H1 (cell line): ENCODE measurements at regions not wholly inside any gene's neighbourhood (a gene's known extent, or its start where the extent isn't known, plus 50 kb on each side); places are given as distances from the start of the nearest gene placed in this dataset.

Experiments used
- CTCF ChIA-PET: fragments of 300-600 bp; sonication (Branson Sonifier 250); formaldehyde crosslinking; loops from one replicate; lab custom pipeline; 2021; ENCODE audit not compliant: partially characterized antibody; lab: Charles Lee
- POLR2A ChIA-PET: fragments of 300-600 bp; sonication (Branson Sonifier 250); formaldehyde crosslinking; loops from one replicate; lab custom pipeline; 2021; ENCODE audit warnings: inconsistent platforms; ENCODE audit not compliant: partially characterized antibody; lab: Charles Lee
- DNase-seq, 2 experiments: peaks; one replicate each; pipeline versions ENCODE4 v3.0.0 to v3.0.0-alpha.2; 2010 to 2022; ENCODE audit warnings: low spot score in 2 of 2, low read depth in 1 of 2, mixed read lengths in 1 of 2
- FAIRE-seq: peaks from 2 replicates; lab custom pipeline; 2011; peaks lifted over from hg19 to GRCh38; lab: Jason Lieb, UNC
- H2AFZ ChIP-seq: 2 replicates; pipeline ENCODE4 v1.8.1; 2012; ENCODE audit warnings: low read length, inconsistent platforms
- H2AK5ac ChIP-seq: 2 replicates; pipeline ENCODE4 v1.6.1; 2013; ENCODE audit warnings: low read depth, low read length
- H2BK120ac ChIP-seq: replicated peaks from 2 replicates; pipeline ENCODE3; 2013; ENCODE audit warnings: low read depth, low read length, inconsistent platforms
- H2BK12ac ChIP-seq: 2 replicates; pipeline ENCODE4 v1.6.1; 2013; ENCODE audit warnings: low read depth, low read length
- H2BK15ac ChIP-seq: 2 replicates; pipeline ENCODE4 v1.6.1; 2013; ENCODE audit warnings: low read length
- H2BK20ac ChIP-seq: 2 replicates; pipeline ENCODE4 v1.6.1; 2013; ENCODE audit warnings: low read length
- H2BK5ac ChIP-seq: 2 replicates; pipeline ENCODE4 v1.6.1; 2013; ENCODE audit warnings: low read depth, low read length
- H3K14ac ChIP-seq: 2 replicates; pipeline ENCODE4 v1.6.1; 2013; ENCODE audit warnings: inconsistent platforms; ENCODE audit not compliant: insufficient read length
- H3K18ac ChIP-seq: 2 replicates; pipeline ENCODE4 v1.6.1; 2013; ENCODE audit warnings: low read length; ENCODE audit errors: extremely low read depth
- H3K23ac ChIP-seq: 2 replicates; pipeline ENCODE4 v1.6.1; 2013; ENCODE audit warnings: inconsistent platforms; ENCODE audit not compliant: insufficient read length
- H3K23me2 ChIP-seq: 2 replicates; pipeline ENCODE4 v1.6.1; 2013; ENCODE audit warnings: low read depth, low read length
- H3K27ac ChIP-seq: 2 replicates; pipeline ENCODE4 v1.6.1; 2011; ENCODE audit warnings: low read depth, low read length, inconsistent platforms
- H3K27me3 ChIP-seq, 4 experiments: replicated peaks in 1 of 4; 1 replicate in 1 of 4; 2 replicates in 3 of 4; pipeline versions ENCODE4 v1.6.1 to v1.8.1; 2011 to 2013; ENCODE audit warnings: low read length in 3 of 4, mild to moderate bottlenecking in 3 of 4, inconsistent platforms in 2 of 4, mixed read lengths in 2 of 4, moderate library complexity in 1 of 4; ENCODE audit not compliant: control insufficient read depth in 3 of 4, insufficient read depth in 3 of 4; ENCODE audit errors: extremely low read depth in 1 of 4
- H3K36me3 ChIP-seq, 4 experiments: 2 replicates each; pipeline versions ENCODE4 v1.6.1 to v1.8.1; 2011 to 2013; ENCODE audit warnings: mild to moderate bottlenecking in 4 of 4, low read length in 3 of 4, moderate library complexity in 2 of 4, control low read depth in 1 of 4, inconsistent platforms in 1 of 4; ENCODE audit not compliant: insufficient read depth in 4 of 4, control insufficient read depth in 2 of 4
- H3K4ac ChIP-seq: replicated peaks from 2 replicates; pipeline ENCODE3; 2013; ENCODE audit warnings: low read length, low read depth, mixed read lengths, inconsistent platforms; ENCODE audit not compliant: insufficient read length
- H3K4me1 ChIP-seq, 4 experiments: replicated peaks in 1 of 4; 1 replicate in 1 of 4; 2 replicates in 3 of 4; pipeline versions ENCODE4 v1.6.1 to v1.8.1; 2011 to 2013; ENCODE audit warnings: low read length in 3 of 4, inconsistent platforms in 2 of 4, mixed read lengths in 1 of 4; ENCODE audit not compliant: insufficient read depth in 4 of 4, control insufficient read depth in 3 of 4
- H3K4me2 ChIP-seq, 2 experiments: 2 replicates each; pipeline versions ENCODE4 v1.6.1 to v1.8.1; 2011 to 2013; ENCODE audit warnings: low read depth in 2 of 2, low read length in 2 of 2, control low read depth in 1 of 2, inconsistent platforms in 1 of 2, mild to moderate bottlenecking in 1 of 2; ENCODE audit not compliant: insufficient read depth in 1 of 2
- H3K4me3 ChIP-seq, 4 experiments: fragments of 200-600, 300-600 bp in 1 of 4; sonication (generic), shearing (Covaris generic), sonication (Bioruptor Twin) in 1 of 4; 2 replicates each; pipeline versions ENCODE4 v1.5.1 to v1.8.1; 2011 to 2016; ENCODE audit warnings: low read length in 4 of 4, low read depth in 3 of 4, control low read depth in 2 of 4, inconsistent platforms in 2 of 4, mild to moderate bottlenecking in 2 of 4, mixed read lengths in 1 of 4, moderate library complexity in 1 of 4; ENCODE audit not compliant: insufficient read depth in 2 of 4; ENCODE audit errors: extremely low read depth in 1 of 4
- H3K56ac ChIP-seq: replicated peaks from 2 replicates; pipeline ENCODE3; 2013; ENCODE audit warnings: low read depth, mild to moderate bottlenecking, mixed read lengths, low read length, inconsistent platforms; ENCODE audit not compliant: insufficient read length
- H3K79me1 ChIP-seq: 2 replicates; pipeline ENCODE4 v1.6.1; 2013; ENCODE audit warnings: low read depth, low read length, control low read depth
- H3K79me2 ChIP-seq, 2 experiments: 2 replicates each; pipeline versions ENCODE4 v1.6.1 to v1.8.1; 2012 to 2013; ENCODE audit warnings: low read length in 2 of 2, mild to moderate bottlenecking in 2 of 2, inconsistent platforms in 1 of 2; ENCODE audit not compliant: insufficient read depth in 2 of 2, control insufficient read depth in 1 of 2
- H3K9ac ChIP-seq, 4 experiments: replicated peaks in 1 of 4; 1 replicate in 1 of 4; 2 replicates in 3 of 4; pipeline versions ENCODE4 v1.6.1 to v1.8.1; 2011 to 2013; ENCODE audit warnings: low read depth in 3 of 4, low read length in 3 of 4, control low read depth in 2 of 4, mild to moderate bottlenecking in 2 of 4, moderate library complexity in 2 of 4, inconsistent platforms in 1 of 4; ENCODE audit errors: extremely low read depth in 1 of 4
- H3K9me3 ChIP-seq, 2 experiments: 2 replicates each; pipeline versions ENCODE4 v1.6.1 to v1.8.1; 2012 to 2013; ENCODE audit warnings: mild to moderate bottlenecking in 2 of 2, moderate library complexity in 2 of 2, control low read depth in 1 of 2, inconsistent platforms in 1 of 2, low read depth in 1 of 2, low read length in 1 of 2, mixed read lengths in 1 of 2; ENCODE audit not compliant: insufficient read depth in 2 of 2
- H4K20me1 ChIP-seq, 2 experiments: replicated peaks in 1 of 2; 2 replicates each; pipeline versions ENCODE3 to v1.8.1; 2011 to 2013; ENCODE audit warnings: inconsistent platforms in 2 of 2, low read length in 2 of 2, mild to moderate bottlenecking in 1 of 2; ENCODE audit not compliant: insufficient read depth in 2 of 2, control insufficient read depth in 1 of 2
- H4K5ac ChIP-seq: 2 replicates; pipeline ENCODE4 v1.6.1; 2013; ENCODE audit warnings: low read length, low read depth, mixed read lengths, inconsistent platforms; ENCODE audit not compliant: insufficient read length
- H4K8ac ChIP-seq: 2 replicates; pipeline ENCODE4 v1.8.0; 2013; ENCODE audit warnings: mild to moderate bottlenecking, moderate library complexity, low read length, inconsistent platforms; ENCODE audit not compliant: insufficient read depth; ENCODE audit errors: extremely low read depth
- H4K91ac ChIP-seq: replicated peaks from 2 replicates; pipeline ENCODE3; 2013; ENCODE audit warnings: low read length, mixed read lengths, inconsistent platforms; ENCODE audit not compliant: insufficient read length
- ATF3 ChIP-seq: IDR thresholded peaks from 2 replicates; pipeline ENCODE4 v1.6.1; 2011; ENCODE audit warnings: low read depth, mild to moderate bottlenecking, low read length; ENCODE audit not compliant: insufficient read depth
- BRCA1 ChIP-seq: IDR thresholded peaks from 2 replicates; pipeline ENCODE4 v1.6.1; 2012; ENCODE audit warnings: low read depth, low read length, improper control_type of control experiment
- CHD1 ChIP-seq: IDR thresholded peaks from 2 replicates; pipeline ENCODE4 v1.6.1; 2012; ENCODE audit warnings: low read depth, low read length, improper control_type of control experiment
- CREB1 ChIP-seq: IDR thresholded peaks from 2 replicates; pipeline ENCODE4 v1.6.1; 2012; ENCODE audit warnings: inconsistent platforms
- CTCF ChIP-seq, 3 experiments: IDR thresholded peaks; 1 replicate in 2 of 3; 2 replicates in 1 of 3; pipeline versions ENCODE4 v1.5.1 to v1.6.1; 2011; ENCODE audit warnings: low read length in 3 of 3, mild to moderate bottlenecking in 3 of 3, inconsistent platforms in 2 of 3, low read depth in 1 of 3, moderate library complexity in 1 of 3; ENCODE audit not compliant: insufficient read depth in 1 of 3; ENCODE audit errors: control extremely low read depth in 1 of 3
- HDAC6 ChIP-seq: IDR thresholded peaks from one replicate; pipeline ENCODE4 v1.7.1; 2012; ENCODE audit warnings: low read depth, mild to moderate bottlenecking, inconsistent platforms, low read length, moderate library complexity
- JUN ChIP-seq: IDR thresholded peaks from 2 replicates; pipeline ENCODE4 v1.6.1; 2011; ENCODE audit warnings: low read depth, mild to moderate bottlenecking, improper control_type of control experiment, low read length
- JUND ChIP-seq: IDR thresholded peaks from 2 replicates; pipeline ENCODE4 v1.6.1; 2011; ENCODE audit warnings: mild to moderate bottlenecking, improper control_type of control experiment, low read length
- POU5F1 ChIP-seq: IDR thresholded peaks from 2 replicates; pipeline ENCODE4 v1.6.1; 2011; ENCODE audit warnings: low read depth, mild to moderate bottlenecking, low read length, moderate library complexity
- RXRA ChIP-seq: IDR thresholded peaks from 2 replicates; pipeline ENCODE4 v1.6.1; 2011; ENCODE audit warnings: low read depth, mild to moderate bottlenecking, low read length, moderate library complexity; ENCODE audit not compliant: insufficient read depth
- TAF1 ChIP-seq: IDR thresholded peaks from 2 replicates; pipeline ENCODE4 v1.6.1; 2011; ENCODE audit warnings: mild to moderate bottlenecking, low read depth, low read length
- TBP ChIP-seq: IDR thresholded peaks from 2 replicates; pipeline ENCODE4 v1.6.1; 2011; ENCODE audit warnings: low read depth, low read length, improper control_type of control experiment
- ZNF274 ChIP-seq: IDR thresholded peaks from 2 replicates; pipeline ENCODE4 v1.7.0; 2012; ENCODE audit warnings: low read length, borderline replicate concordance; ENCODE audit errors: extremely low read depth
- WGBS, 2 experiments: shearing (Covaris generic) in 1 of 2; methylation state at CpG; one replicate each; pipeline versions ENCODE4 v1.1.6 to v1.1.7; 2013 to 2015; ENCODE audit warnings: low lambda C conversion rate in 2 of 2, mixed read lengths in 2 of 2, inconsistent platforms in 1 of 2, low coverage in 1 of 2, missing lambda C conversion rate in 1 of 2; ENCODE audit not compliant: insufficient replicate concordance in 2 of 2, insufficient coverage in 1 of 2, insufficient read length in 1 of 2; ENCODE audit errors: extremely low coverage in 1 of 2, missing lambda C conversion rate in 1 of 2; 5-methylcytosine and 5-hydroxymethylcytosine counted together

- H2BK15ac ChIP-seq, result no peak overlapping the region
- no peak overlapping the region for H4K8ac ChIP-seq
- H3K79me1 ChIP-seq, result no peaks in the 10 kb centered on the region
- H3K79me2 ChIP-seq, result no peaks in the 10 kb centered on the region
- no peak overlapping the region for H3K9ac ChIP-seq
- no peak overlapping the region for H3K4me3 ChIP-seq
- H3K18ac ChIP-seq, result no peak overlapping the region
- H2BK12ac ChIP-seq, result no peak overlapping the region
- no peak overlapping the region for H3K14ac ChIP-seq
- H3K27me3 ChIP-seq, result no peaks in the 10 kb centered on the region
- H3K36me3 ChIP-seq, result no peaks in the 10 kb centered on the region
- no peaks in the 10 kb centered on the region for H3K4me1 ChIP-seq
- H2BK120ac ChIP-seq, result no peak overlapping the region
- WGBS, 2 experiments, result 92% methylated on average over 1 of the region's 1 CpG; no CpG with 5 or more reads in 1 of the 2 experiments
- no peaks in the 10 kb centered on the region for H4K20me1 ChIP-seq
- POLR2A ChIA-PET, result no interaction called here
- no peak for FAIRE-seq
- no peak overlapping the region for H2BK20ac ChIP-seq
- no peak overlapping the region for H3K27ac ChIP-seq
- H3K56ac ChIP-seq, result no peak overlapping the region
- no peak overlapping the region for H2AK5ac ChIP-seq
- H3K9me3 ChIP-seq, result no peaks in the 10 kb centered on the region
- no peak overlapping the region for H4K5ac ChIP-seq
- no peak for DNase-seq
- no peak overlapping the region for H3K4me2 ChIP-seq
- no peak overlapping the region for H2BK5ac ChIP-seq
- no peak overlapping the region for H3K4ac ChIP-seq
- H3K23ac ChIP-seq, result no peak overlapping the region
- H2AFZ ChIP-seq, result 0 out of 2 replicates have a peak overlapping the region, but pooled peaks have one; percentile 25
- no peak overlapping the region for H4K91ac ChIP-seq
- no peaks in the 10 kb centered on the region for H3K23me2 ChIP-seq
- CTCF ChIA-PET, result interaction anchor here (1.9 kb wide), 1 partner anchor 34 kb away, joined by 5 read pairs; no protein-coding TSS in a partner anchor
- no peak for TF ChIP-seq JUN
- TF ChIP-seq CREB1, result no peak
- no peak for TF ChIP-seq CHD1
- no peak for TF ChIP-seq JUND
- no peak for TF ChIP-seq HDAC6
- no peak for TF ChIP-seq ZNF274
- no peak for TF ChIP-seq CTCF (IDR thresholded peaks at IDR 0.05; ENCODE audit: control extremely low read depth in 1 of 3, insufficient read depth in 1 of 3, low read depth in 1 of 3, low read length in 3 of 3)
- no peak for TF ChIP-seq TBP
- TF ChIP-seq BRCA1, result no peak
- no peak for TF ChIP-seq ATF3
- TF ChIP-seq TAF1, result no peak
- no peak for TF ChIP-seq POU5F1
- no peak for TF ChIP-seq RXRA
Measured at GRCh38 chr4:22203711-22204011, 255.1 kb upstream of the KCNIP4 start.
